Activated CD8-positive, alpha-beta memory T cell treated with anti-CD3 and anti-CD28 coated beads for 1 hour (primary cell): ENCODE measurements at regions not wholly inside any gene's neighbourhood (a gene's known extent, or its start where the extent isn't known, plus 50 kb on each side); places are given as distances from the start of the nearest gene placed in this dataset.

Experiments used
- DNase-seq, 2 donors: peaks; one replicate each; pipeline ENCODE4 v3.0.0-alpha.2; 2020; ENCODE audit warnings: low read depth in 1 of 2; ENCODE audit errors: extremely low read depth in 1 of 2

- DNase-seq, result no peak
These were observed 611.1 kb upstream of the ARID1B start for GRCh38 chr6:156166093-156166492.

GRCh38 chr6:156164701-156165452, 612.3 kb upstream of the ARID1B start:
- DNase-seq, result no peak

GRCh38 chr6:156163311-156163710, 613.9 kb upstream of the ARID1B start:
- DNase-seq, result no peak

GRCh38 chr6:156161471-156161870, 615.7 kb upstream of the ARID1B start:
- DNase-seq, result no peak

- no peak for DNase-seq
These were observed 616.4 kb upstream of the ARID1B start for GRCh38 chr6:156160795-156161165.

- no peak for DNase-seq
These were observed 617.0 kb upstream of the ARID1B start for GRCh38 chr6:156160007-156160794.

DNA sequence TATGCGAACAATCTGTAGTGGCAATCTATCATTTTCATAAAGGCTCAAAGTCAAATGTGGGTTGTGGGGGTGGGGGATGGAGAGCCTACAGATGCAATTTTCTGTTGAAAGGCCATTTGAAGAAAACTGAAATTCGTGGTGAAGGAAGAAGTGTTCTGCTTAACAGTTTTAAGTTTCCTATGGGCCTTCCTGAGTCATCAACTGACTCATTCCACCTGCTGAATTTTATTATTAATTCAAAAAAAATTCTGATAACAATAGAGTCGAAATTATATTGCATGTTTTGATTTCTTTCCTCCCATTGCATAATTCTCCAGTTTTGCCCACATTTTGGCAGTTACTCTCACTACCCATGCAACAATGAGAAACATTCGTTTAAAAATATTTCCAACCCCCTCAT, 622.3 kb upstream of the ARID1B start:
- DNase-seq, result no peak

- DNase-seq, result no peak
These were observed 626.8 kb upstream of the ARID1B start for GRCh38 chr6:156150391-156150790.

DNA sequence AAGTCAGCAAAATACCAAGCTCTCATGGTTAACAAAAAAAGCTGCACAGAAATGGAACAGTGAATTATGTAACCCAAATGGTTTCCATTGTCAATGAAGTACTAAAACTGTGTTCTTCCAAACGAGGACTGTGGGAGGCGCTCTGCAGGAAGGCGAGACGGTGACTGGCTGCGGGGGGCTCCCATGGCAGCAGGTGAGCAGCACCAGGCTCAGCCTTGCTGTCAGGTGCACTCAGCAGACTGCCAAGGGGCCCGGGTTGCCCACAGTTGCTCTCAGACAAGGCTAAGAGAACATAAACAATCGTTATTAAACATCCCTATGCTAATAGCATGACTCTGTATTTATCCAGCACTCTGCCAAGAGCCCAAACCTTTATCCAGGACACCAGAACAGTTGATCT, 630.3 kb upstream of the ARID1B start:
- no peak for DNase-seq

GRCh38 chr6:156131221-156131903, 645.8 kb upstream of the ARID1B start:
- no peak for DNase-seq

- DNase-seq, result no peak
These were observed 650.6 kb upstream of the ARID1B start for GRCh38 chr6:156126535-156126934.

- no peak for DNase-seq
These were observed 651.3 kb upstream of the ARID1B start for GRCh38 chr6:156125844-156126243.

DNA sequence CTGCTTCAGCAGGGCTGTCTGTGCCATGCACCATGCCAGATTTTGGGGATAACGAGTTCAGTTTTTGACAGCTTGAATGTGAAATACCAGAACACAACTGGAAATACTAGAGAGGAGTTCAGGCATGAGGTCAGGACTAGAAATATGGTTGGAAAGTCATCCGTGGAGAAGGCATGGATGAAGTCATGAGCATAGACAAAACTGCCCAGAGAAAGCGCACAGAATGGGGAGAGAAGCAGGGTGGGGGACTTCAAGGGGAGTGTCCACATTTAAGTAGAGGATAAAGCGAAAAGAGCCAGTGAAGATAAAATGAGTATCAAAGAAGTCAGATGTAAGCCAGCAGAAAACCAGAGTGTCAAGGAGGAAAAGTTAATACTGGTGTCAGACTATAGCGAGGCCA, 653.4 kb upstream of the ARID1B start:
- DNase-seq, result no peak

DNA sequence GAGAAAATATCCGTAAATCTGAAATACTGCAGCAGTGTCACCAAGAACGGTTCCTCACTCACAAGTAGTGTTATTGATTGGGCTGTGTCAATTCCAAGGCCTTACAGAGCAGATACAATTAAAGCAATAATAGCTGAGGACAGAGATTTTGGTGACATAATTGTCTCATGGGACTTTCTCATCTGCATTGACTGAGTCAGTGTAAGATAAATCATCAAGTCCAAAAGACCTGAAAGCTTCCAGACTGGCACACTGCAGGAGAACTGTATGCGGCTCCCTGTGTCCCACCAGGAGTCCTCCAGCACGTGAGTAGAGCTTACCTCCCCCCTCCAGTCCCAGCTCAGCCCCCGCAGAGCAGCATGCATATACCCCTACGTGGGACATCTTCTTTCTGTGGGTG, 655.2 kb upstream of the ARID1B start:
- no peak for DNase-seq

GRCh38 chr6:156114541-156114940, 658.9 kb upstream of the NOX3 start:
- no peak for DNase-seq

DNA sequence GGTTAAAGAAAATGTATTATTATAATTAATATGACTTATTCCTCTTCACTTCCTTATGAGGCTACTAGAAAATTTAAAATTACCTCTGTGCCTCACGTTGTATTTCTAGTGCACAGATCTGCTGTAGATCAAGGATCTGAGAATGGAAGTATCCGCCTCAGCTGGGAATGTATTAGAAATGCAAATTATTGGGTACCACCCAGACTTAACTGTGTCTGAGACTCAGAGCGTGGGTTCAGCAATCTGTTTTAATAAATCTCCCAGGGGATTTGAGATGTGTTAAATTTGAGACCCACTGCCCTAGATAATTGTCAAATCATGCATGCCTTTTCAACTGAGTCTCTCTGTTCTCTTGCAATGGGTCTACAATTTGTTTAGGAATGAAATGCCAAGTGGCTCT, 658.0 kb upstream of the NOX3 start:
- DNase-seq, result no peak

- no peak for DNase-seq
These were observed 656.3 kb upstream of the NOX3 start for GRCh38 chr6:156111913-156112312.

DNA sequence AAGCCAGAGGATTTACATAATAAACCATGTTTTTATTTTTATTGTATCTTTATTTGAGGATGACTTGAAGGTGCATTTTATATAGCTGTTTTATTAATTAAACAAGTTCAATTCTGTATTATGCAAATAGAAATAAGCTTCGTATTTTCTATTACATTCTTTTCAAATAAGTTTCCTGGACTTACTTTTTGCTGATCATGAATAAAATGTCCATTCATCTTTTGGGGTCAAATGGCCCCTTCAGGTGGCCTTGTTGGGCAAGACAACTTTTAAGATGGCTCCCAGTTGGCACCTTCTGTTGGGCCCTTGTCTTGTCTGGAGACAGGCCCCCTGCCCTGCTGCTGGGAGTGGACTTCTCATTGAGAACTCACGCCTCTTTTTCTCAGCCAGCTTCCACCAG, 654.6 kb upstream of the NOX3 start:
- DNase-seq, result no peak

GRCh38 chr6:156109713-156110112, 654.1 kb upstream of the NOX3 start:
- no peak for DNase-seq

GRCh38 chr6:156107624-156108101, 652.0 kb upstream of the NOX3 start:
- no peak for DNase-seq

- no peak for DNase-seq
These were observed 646.5 kb upstream of the NOX3 start for GRCh38 chr6:156102129-156102528.

- DNase-seq, result no peak
These were observed 643.2 kb upstream of the NOX3 start for GRCh38 chr6:156098839-156099238.
